ENCODE measurements at regions not wholly inside any gene's neighbourhood (a gene's known extent, or its start where the extent isn't known, plus 50 kb on each side); places are given as distances from the start of the nearest gene placed in this dataset.
A peak's percentile ranks its signal among the peaks of the same experiment; 100 is the strongest.

GRCh38 chr9:21576331-21577189 lies 94.4 kb upstream of the IFNE start:
- no peak overlapping the region for H3K27ac ChIP-seq
- H3K27me3 ChIP-seq: no peaks in the 10 kb centered on the region
- TF ChIP-seq EP300 (IDR thresholded peaks at IDR 0.05): no peak
- no peak for TF ChIP-seq POLR2AphosphoS5 (IDR thresholded peaks at IDR 0.05)
- TF ChIP-seq, protein P1, sequence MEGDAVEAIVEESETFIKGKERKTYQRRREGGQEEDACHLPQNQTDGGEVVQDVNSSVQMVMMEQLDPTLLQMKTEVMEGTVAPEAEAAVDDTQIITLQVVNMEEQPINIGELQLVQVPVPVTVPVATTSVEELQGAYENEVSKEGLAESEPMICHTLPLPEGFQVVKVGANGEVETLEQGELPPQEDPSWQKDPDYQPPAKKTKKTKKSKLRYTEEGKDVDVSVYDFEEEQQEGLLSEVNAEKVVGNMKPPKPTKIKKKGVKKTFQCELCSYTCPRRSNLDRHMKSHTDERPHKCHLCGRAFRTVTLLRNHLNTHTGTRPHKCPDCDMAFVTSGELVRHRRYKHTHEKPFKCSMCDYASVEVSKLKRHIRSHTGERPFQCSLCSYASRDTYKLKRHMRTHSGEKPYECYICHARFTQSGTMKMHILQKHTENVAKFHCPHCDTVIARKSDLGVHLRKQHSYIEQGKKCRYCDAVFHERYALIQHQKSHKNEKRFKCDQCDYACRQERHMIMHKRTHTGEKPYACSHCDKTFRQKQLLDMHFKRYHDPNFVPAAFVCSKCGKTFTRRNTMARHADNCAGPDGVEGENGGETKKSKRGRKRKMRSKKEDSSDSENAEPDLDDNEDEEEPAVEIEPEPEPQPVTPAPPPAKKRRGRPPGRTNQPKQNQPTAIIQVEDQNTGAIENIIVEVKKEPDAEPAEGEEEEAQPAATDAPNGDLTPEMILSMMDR (IDR thresholded peaks at IDR 0.05): no peak
- TF ChIP-seq POLR2A (IDR thresholded peaks at IDR 0.05): no peak
- H3K4me3 ChIP-seq: no peak overlapping the region
- H3K36me3 ChIP-seq: no peaks in the 10 kb centered on the region
- peak; percentile 57 for ATAC-seq
- no peaks in the 10 kb centered on the region for H3K9me3 ChIP-seq
- peaks cover 0 to 4% (median 0%) of the 10 kb centered on the region in 3 donors for H3K4me1 ChIP-seq
- 25 to 33% methylated on average over 5 to 6 of the region's 7 CpGs for whole genome bisulfite sequencing, 2 donors (ENCODE audit: low coverage in 1 of 2)

- TF ChIP-seq, protein P1 (IDR thresholded peaks at IDR 0.05): no peak
- TF ChIP-seq POLR2A (IDR thresholded peaks at IDR 0.05) (no peak), EP300 (IDR thresholded peaks at IDR 0.05) (no peak), POLR2AphosphoS5 (IDR thresholded peaks at IDR 0.05) (no peak)
- no peak overlapping the region for H3K4me3 ChIP-seq
- no peaks in the 10 kb centered on the region for H3K36me3 ChIP-seq
- no peaks in the 10 kb centered on the region for H3K27me3 ChIP-seq
- 77 to 82% methylated on average over 3 to 4 of the region's 4 CpGs for WGBS, 2 donors (ENCODE audit: low coverage in 1 of 2)
- H3K4me1 ChIP-seq: peaks cover 0 to 4% (median 0%) of the 10 kb centered on the region in 3 donors
- no peak for ATAC-seq
- no peaks in the 10 kb centered on the region for H3K9me3 ChIP-seq
- no peak overlapping the region for H3K27ac ChIP-seq
Observed at GRCh38 chr9:21579247-21579671, 97.1 kb upstream of the IFNE start.

GRCh38 chr9:21579743-21580142 lies 97.6 kb upstream of the IFNE start:
- no peak overlapping the region for H3K4me3 ChIP-seq
- WGBS, 2 donors (ENCODE audit: low coverage in 1 of 2): 93 to 100% methylated on average over 1 of the region's 1 CpG
- TF ChIP-seq, protein P1 (IDR thresholded peaks at IDR 0.05): no peak
- TF ChIP-seq EP300 (IDR thresholded peaks at IDR 0.05): no peak
- TF ChIP-seq POLR2AphosphoS5 (IDR thresholded peaks at IDR 0.05): no peak
- TF ChIP-seq POLR2A (IDR thresholded peaks at IDR 0.05): no peak

GRCh38 chr9:21580636-21581378 lies 98.7 kb upstream of the IFNE start:
- ATAC-seq: no peak
- no peak overlapping the region for H3K27ac ChIP-seq
- H3K36me3 ChIP-seq: no peaks in the 10 kb centered on the region
- H3K4me1 ChIP-seq: peaks cover 0 to 4% (median 0%) of the 10 kb centered on the region in 3 donors
- H3K4me3 ChIP-seq: no peak overlapping the region
- 67 to 78% methylated on average over 1 to 8 of the region's 12 CpGs for WGBS, 2 donors (ENCODE audit: low coverage in 1 of 2)
- no peaks in the 10 kb centered on the region for H3K9me3 ChIP-seq
- H3K27me3 ChIP-seq: no peaks in the 10 kb centered on the region
- TF ChIP-seq, protein P1 (IDR thresholded peaks at IDR 0.05): no peak
- TF ChIP-seq EP300 (IDR thresholded peaks at IDR 0.05): no peak
- no peak for TF ChIP-seq POLR2AphosphoS5 (IDR thresholded peaks at IDR 0.05)
- TF ChIP-seq POLR2A (IDR thresholded peaks at IDR 0.05): no peak

More at GRCh38 chr9:21579743-21580142, 97.6 kb upstream of the IFNE start:
- Histone ChIP-seq H3K9me3 (no peaks in the 10 kb centered on the region), H3K36me3 (no peaks in the 10 kb centered on the region), H3K27me3 (no peaks in the 10 kb centered on the region), H3K27ac (no peak overlapping the region), H3K4me1 (peaks cover 0 to 4% (median 0%) of the 10 kb centered on the region in 3 donors)
- ATAC-seq: no peak

All from gastroesophageal sphincter (tissue), 4 donors.